A673 (cell line): ENCODE measurements at regions not wholly inside any gene's neighbourhood (a gene's known extent, or its start where the extent isn't known, plus 50 kb on each side); places are given as distances from the start of the nearest gene placed in this dataset.

ENCODE experiments used
- EZH2 ChIP-seq: fragments of 200-600 bp; sonication (generic); IDR thresholded peaks from 2 replicates; pipeline ENCODE4 v1.6.1; 2017; ENCODE audit warnings: borderline replicate concordance, low read depth, mild to moderate bottlenecking, mixed read lengths, antibody characterized with exemption, low read length; ENCODE audit not compliant: poor library complexity, severe bottlenecking
- TF ChIP-seq, protein P1 (sequence below): fragments of 300-800, 200-600 bp; sonication (generic); conservative IDR thresholded peaks from 2 replicates; pipeline ENCODE4 v1.5.1; 2017; ENCODE audit warnings: low read depth, mild to moderate bottlenecking, antibody characterized with exemption, low read length, moderate library complexity, mixed read lengths

DNA sequence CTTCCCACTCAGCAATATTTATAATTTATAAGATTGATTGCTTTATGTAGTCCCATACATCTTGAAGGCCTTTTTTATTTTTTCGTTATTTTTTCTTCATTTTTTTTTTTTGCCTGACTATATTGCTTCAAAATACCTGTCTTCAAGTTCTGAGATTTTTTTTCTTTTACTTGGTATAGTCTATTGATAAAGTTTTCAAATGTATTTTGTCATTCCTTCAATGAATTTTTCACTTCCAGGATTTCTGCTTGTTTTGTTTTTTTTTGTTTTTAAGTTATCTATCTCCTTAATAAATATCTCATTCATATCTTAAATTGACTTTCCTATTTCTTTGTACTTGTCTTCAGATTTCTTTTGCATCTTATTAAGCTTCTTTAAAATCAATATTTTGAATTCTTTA lies 905.6 kb upstream of the CDH6 start:
- TF ChIP-seq, protein P1, sequence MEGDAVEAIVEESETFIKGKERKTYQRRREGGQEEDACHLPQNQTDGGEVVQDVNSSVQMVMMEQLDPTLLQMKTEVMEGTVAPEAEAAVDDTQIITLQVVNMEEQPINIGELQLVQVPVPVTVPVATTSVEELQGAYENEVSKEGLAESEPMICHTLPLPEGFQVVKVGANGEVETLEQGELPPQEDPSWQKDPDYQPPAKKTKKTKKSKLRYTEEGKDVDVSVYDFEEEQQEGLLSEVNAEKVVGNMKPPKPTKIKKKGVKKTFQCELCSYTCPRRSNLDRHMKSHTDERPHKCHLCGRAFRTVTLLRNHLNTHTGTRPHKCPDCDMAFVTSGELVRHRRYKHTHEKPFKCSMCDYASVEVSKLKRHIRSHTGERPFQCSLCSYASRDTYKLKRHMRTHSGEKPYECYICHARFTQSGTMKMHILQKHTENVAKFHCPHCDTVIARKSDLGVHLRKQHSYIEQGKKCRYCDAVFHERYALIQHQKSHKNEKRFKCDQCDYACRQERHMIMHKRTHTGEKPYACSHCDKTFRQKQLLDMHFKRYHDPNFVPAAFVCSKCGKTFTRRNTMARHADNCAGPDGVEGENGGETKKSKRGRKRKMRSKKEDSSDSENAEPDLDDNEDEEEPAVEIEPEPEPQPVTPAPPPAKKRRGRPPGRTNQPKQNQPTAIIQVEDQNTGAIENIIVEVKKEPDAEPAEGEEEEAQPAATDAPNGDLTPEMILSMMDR, result no peak
- TF ChIP-seq EZH2, result no peak
